GM13977 (cell line): ENCODE measurements at regions not wholly inside any gene's neighbourhood (a gene's known extent, or its start where the extent isn't known, plus 50 kb on each side); places are given as distances from the start of the nearest gene placed in this dataset.

Experiments
- DNase-seq: peaks from one replicate; pipeline ENCODE4 v3.0.0; 2012; ENCODE audit warnings: low spot score
- in situ Hi-C: fragments of 300-500 bp; cut with MboI; formaldehyde crosslinking; loops from one replicate; pipeline ENCODE4 v1.12.0; 2022; ENCODE audit warnings: low sequenced_read_pairs, low pct_unique_long_range_greater_than_20kb, mixed read lengths, inconsistent platforms; ENCODE audit not compliant: unreplicated experiment
- TF ChIP-seq, protein P1 (sequence below): IDR thresholded peaks from 2 replicates; pipeline ENCODE4 v1.5.1; 2012; ENCODE audit warnings: mild to moderate bottlenecking, control low read depth; ENCODE audit not compliant: insufficient read depth; ENCODE audit errors: extremely low read depth, missing control alignments

DNA sequence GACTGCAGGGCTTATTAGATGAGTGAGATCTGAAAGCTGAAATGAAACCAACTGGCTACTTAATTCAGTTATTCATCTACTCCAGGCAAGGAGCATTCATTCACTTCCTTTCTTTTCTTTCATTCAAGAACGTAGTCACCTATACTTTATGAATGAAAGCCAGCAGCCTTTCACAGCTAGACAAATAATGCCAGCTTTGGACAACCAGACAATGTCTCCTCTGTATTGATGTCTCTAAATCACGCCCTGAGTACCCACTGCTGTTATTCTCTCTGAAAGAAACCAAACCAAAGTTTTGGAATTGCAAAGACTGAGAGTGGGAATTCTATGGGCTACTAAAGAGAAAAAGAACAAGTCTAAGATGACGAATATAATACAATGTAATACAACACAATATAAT is 121.2 kb upstream of the PTPN3 start:
- in situ Hi-C loops = no loop called here
- no peak for DNase-seq
- TF ChIP-seq, protein P1, sequence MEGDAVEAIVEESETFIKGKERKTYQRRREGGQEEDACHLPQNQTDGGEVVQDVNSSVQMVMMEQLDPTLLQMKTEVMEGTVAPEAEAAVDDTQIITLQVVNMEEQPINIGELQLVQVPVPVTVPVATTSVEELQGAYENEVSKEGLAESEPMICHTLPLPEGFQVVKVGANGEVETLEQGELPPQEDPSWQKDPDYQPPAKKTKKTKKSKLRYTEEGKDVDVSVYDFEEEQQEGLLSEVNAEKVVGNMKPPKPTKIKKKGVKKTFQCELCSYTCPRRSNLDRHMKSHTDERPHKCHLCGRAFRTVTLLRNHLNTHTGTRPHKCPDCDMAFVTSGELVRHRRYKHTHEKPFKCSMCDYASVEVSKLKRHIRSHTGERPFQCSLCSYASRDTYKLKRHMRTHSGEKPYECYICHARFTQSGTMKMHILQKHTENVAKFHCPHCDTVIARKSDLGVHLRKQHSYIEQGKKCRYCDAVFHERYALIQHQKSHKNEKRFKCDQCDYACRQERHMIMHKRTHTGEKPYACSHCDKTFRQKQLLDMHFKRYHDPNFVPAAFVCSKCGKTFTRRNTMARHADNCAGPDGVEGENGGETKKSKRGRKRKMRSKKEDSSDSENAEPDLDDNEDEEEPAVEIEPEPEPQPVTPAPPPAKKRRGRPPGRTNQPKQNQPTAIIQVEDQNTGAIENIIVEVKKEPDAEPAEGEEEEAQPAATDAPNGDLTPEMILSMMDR = no peak

DNA sequence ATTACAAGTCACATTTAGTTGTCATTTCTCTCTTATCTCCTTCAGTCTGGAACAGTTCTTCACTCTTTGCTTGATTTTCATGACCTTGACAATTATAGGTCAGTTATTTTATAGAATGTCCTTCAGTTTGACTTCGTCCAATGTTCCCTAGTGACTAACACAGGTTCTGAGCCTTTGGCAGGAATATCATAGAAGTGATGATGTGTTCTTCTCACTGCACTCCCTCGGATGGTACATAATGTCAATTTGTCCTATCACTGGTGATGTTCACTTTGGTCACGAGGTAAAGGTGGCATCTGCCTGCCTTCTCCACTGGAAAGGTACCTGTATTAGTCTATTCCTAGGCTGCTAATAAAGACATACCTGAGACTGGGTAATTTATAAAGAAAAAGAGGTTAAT is 126.0 kb upstream of the PTPN3 start:
- TF ChIP-seq, protein P1 = no peak
- DNase-seq = no peak
- in situ Hi-C loops = no loop called here

DNA sequence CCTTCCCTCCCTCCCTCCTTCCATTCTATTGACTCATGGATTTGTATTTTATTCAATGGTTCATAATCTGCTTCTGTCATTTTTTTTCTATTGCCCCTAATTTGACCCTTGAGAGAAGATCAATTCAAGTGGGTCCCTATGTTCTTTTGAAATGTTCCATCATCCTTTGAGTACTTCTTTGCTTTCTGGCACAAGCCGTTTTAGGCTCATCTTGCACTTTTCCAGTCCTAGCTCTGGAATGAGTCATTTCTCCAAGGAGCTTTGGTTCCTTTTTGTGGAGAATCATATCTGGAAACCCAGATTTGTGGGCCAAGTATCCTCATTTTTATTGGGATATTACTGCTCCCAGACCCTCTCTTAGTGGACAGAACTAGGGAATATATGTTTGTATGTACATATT is 126.8 kb upstream of the PTPN3 start:
- in situ Hi-C loops = no loop called here
- no peak for DNase-seq
- TF ChIP-seq, protein P1 = no peak

DNA sequence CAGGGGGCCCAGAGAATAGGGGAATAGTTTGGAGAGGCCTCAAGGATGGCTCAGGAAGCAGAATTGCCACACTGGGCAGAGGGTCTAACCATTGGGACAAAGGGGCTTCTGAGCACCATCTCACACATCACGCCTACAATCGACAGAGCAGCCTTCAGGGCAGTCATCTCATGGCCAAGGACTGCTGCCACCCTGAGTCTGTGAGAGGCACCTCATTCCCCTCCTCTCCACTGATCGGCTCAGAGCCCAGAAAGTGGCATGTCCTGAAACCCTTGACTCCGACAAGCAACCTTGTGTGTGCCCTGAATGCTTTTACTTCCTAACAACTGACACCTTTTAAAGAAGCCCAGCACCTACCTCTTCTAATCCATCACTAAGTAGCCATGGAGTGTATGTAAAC is 128.9 kb upstream of the PTPN3 start:
- in situ Hi-C loops = no loop called here
- DNase-seq = no peak
- TF ChIP-seq, protein P1 = no peak

DNA sequence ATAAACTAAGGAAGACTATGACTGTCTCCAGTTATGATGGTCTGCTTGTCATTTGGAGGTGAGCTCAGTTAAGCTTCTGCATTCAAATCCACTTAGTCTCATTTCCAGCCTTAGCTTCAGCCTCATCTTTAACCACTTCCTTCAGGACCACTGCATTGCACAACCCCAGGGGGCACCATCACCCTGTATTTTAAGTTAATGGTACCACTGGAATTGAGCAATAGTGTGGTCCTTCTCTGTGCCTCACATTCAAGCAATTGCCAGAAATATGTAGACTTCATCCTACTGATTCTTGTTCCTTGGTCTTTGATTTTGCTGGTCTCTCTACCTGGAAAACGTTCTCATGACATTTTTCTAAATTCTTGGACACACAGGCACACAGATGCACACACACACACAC is 131.5 kb upstream of the PTPN3 start:
- in situ Hi-C loops = no loop called here
- TF ChIP-seq, protein P1 = no peak
- DNase-seq = no peak

DNA sequence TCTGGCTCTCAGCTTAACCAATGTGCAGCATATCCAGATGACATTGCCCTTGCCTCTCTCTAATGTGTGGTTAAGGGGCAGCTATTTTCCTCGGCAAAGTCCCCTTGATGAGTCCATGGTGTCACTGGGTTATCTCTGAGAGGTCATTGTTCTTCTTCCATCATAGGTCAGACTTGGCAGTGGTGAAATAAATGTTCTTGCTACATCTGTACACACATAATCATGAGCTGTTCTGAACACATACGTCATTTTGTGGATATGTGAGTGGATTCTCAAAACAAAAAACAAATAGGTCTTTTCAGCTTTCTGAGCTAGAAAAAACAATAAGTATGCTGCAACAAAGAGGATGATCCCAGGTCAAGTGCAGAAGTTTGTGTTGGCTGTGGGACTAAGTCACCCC is 134.7 kb upstream of the PTPN3 start:
- in situ Hi-C loops = no loop called here
- TF ChIP-seq, protein P1 = no peak
- no peak for DNase-seq
